Uterus (tissue), 3 donors: ENCODE measurements at regions not wholly inside any gene's neighbourhood (a gene's known extent, or its start where the extent isn't known, plus 50 kb on each side); places are given as distances from the start of the nearest gene placed in this dataset.

Experiments used
- DNase-seq, 2 donors: peaks; one replicate each; pipeline ENCODE4 v3.0.0-alpha.2; 2019 to 2020
- H3K27ac ChIP-seq, 2 donors: fragments of 200-600 bp; sonication (generic); 1 replicate in 1 of 2; 2 replicates in 1 of 2; pipeline ENCODE4 v1.5.1; 2016 to 2018
- H3K27me3 ChIP-seq, 2 donors: fragments of 200-600 bp; sonication (generic); one replicate each; pipeline ENCODE4 v1.5.1; 2018 to 2019; ENCODE audit warnings: control low read depth in 1 of 2
- H3K36me3 ChIP-seq, 2 donors: fragments of 200-600 bp; sonication (generic); one replicate each; pipeline ENCODE4 v1.5.1; 2019; ENCODE audit warnings: control low read depth in 1 of 2
- H3K4me1 ChIP-seq, 2 donors: fragments of 200-600 bp; sonication (generic); one replicate each; pipeline ENCODE4 v1.5.1; 2018 to 2019; ENCODE audit warnings: control low read depth in 1 of 2
- H3K4me3 ChIP-seq, 2 donors: fragments of 200-600 bp; sonication (generic); 1 replicate in 1 of 2; 2 replicates in 1 of 2; pipeline ENCODE4 v1.5.1; 2018 to 2019; ENCODE audit warnings: mild to moderate bottlenecking in 1 of 2
- H3K9me3 ChIP-seq, 2 donors: fragments of 200-600 bp; sonication (generic); one replicate each; pipeline ENCODE4 v1.5.1; 2019; ENCODE audit warnings: control low read depth in 1 of 2
- POLR2A ChIP-seq, 2 donors: fragments of 450-650 bp; IDR thresholded peaks; one replicate each; pipeline ENCODE4 v1.6.1; 2016; ENCODE audit warnings: antibody characterized with exemption in 2 of 2, mild to moderate bottlenecking in 1 of 2, moderate library complexity in 1 of 2
- intact Hi-C: fragments of 100-400 bp; cut with DNase I; formaldehyde crosslinking; loops from one replicate; pipeline ENCODE4 v1.15.1; 2023; ENCODE audit warnings: low total_unique reads
- TF ChIP-seq, protein P1 (sequence below), 4 experiments: fragments of 200-600 bp in 2 of 4; fragments of 450-650 bp in 2 of 4; sonication (generic) in 2 of 4; IDR thresholded peaks; one replicate each; pipeline ENCODE4 v1.5.1; 2016 to 2019; ENCODE audit warnings: antibody characterized with exemption in 4 of 4, mild to moderate bottlenecking in 2 of 4, moderate library complexity in 1 of 4
- donor health status: DM: yes; HTN: yes; CAD: no.

DNA sequence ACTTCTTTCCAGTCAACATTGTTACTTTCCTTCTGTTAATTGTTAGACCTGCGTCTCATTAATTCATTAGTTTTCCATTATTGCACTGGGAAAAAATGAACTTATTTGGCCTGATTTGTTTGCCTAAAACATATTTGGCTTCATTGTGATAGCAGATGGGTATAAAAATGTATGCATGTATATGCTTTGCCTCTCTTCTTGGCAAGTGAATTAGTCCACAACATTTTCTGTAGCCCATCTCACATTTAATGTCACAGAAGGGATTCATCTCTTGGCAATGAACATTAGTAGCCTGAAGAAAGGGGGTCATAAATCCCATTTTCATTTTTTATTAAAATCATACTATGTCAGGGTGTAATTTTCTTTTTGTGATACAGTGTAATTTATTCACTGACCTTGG is 125.2 kb downstream of the TUSC7 start:
- H3K27me3 ChIP-seq: no peaks in the 10 kb centered on the region
- intact Hi-C loops: no loop called here
- H3K36me3 ChIP-seq: no peaks in the 10 kb centered on the region
- no peak overlapping the region for H3K4me3 ChIP-seq
- TF ChIP-seq, protein P1, sequence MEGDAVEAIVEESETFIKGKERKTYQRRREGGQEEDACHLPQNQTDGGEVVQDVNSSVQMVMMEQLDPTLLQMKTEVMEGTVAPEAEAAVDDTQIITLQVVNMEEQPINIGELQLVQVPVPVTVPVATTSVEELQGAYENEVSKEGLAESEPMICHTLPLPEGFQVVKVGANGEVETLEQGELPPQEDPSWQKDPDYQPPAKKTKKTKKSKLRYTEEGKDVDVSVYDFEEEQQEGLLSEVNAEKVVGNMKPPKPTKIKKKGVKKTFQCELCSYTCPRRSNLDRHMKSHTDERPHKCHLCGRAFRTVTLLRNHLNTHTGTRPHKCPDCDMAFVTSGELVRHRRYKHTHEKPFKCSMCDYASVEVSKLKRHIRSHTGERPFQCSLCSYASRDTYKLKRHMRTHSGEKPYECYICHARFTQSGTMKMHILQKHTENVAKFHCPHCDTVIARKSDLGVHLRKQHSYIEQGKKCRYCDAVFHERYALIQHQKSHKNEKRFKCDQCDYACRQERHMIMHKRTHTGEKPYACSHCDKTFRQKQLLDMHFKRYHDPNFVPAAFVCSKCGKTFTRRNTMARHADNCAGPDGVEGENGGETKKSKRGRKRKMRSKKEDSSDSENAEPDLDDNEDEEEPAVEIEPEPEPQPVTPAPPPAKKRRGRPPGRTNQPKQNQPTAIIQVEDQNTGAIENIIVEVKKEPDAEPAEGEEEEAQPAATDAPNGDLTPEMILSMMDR (IDR thresholded peaks at IDR 0.05): no peak
- no peak for TF ChIP-seq POLR2A (IDR thresholded peaks at IDR 0.05)
- no peaks in the 10 kb centered on the region for H3K4me1 ChIP-seq
- DNase-seq: no peak
- H3K27ac ChIP-seq: no peak overlapping the region
- no peaks in the 10 kb centered on the region for H3K9me3 ChIP-seq

DNA sequence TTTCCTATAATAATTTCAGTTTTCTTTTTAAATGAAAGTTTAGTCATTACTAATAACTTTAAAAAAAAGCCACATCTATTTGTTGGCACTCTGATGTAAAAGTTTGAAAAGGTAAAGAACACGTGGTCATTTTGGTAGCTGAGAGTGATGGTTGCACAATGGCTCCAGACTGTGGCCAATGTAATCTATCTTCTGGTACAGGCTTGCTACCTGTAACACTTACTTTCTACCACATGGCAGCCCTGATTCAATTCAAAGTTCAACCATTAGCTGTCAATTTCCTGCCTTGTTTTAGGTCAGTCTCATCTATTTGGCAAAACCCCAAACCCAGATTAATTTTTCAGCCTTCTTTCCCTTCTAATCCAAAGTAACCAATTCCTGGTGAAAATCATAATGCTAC is 126.1 kb downstream of the TUSC7 start:
- no peak overlapping the region for H3K4me3 ChIP-seq
- H3K27me3 ChIP-seq: no peaks in the 10 kb centered on the region
- no peaks in the 10 kb centered on the region for H3K9me3 ChIP-seq
- H3K36me3 ChIP-seq: no peaks in the 10 kb centered on the region
- TF ChIP-seq POLR2A (IDR thresholded peaks at IDR 0.05): no peak
- TF ChIP-seq, protein P1 (IDR thresholded peaks at IDR 0.05): no peak
- H3K27ac ChIP-seq: no peak overlapping the region
- intact Hi-C loops: no loop called here
- no peaks in the 10 kb centered on the region for H3K4me1 ChIP-seq
- no peak for DNase-seq

DNA sequence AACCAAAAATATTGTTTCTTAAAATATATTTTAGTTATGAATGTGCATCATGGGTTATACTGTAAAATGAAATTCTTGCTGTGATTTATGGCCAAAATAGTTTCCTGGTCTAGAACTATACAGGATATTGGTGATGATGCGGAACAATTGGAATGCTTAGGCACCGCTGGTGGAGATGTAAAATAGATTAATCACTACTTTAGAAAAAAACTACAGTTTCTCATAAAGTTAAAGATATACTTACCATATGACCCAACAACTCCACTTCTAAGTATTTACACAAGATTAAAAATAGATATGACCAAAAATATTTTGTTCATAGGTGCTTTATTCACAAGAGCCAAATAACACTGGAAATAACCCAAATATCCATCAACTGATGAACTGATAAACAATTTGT is 126.7 kb downstream of the TUSC7 start:
- no peak for DNase-seq
- no peaks in the 10 kb centered on the region for H3K27me3 ChIP-seq
- H3K4me3 ChIP-seq: no peak overlapping the region
- no peaks in the 10 kb centered on the region for H3K36me3 ChIP-seq
- TF ChIP-seq, protein P1 (IDR thresholded peaks at IDR 0.05): no peak
- no peak for TF ChIP-seq POLR2A (IDR thresholded peaks at IDR 0.05)
- no peaks in the 10 kb centered on the region for H3K4me1 ChIP-seq
- no peak overlapping the region for H3K27ac ChIP-seq
- intact Hi-C loops: no loop called here
- H3K9me3 ChIP-seq: no peaks in the 10 kb centered on the region

DNA sequence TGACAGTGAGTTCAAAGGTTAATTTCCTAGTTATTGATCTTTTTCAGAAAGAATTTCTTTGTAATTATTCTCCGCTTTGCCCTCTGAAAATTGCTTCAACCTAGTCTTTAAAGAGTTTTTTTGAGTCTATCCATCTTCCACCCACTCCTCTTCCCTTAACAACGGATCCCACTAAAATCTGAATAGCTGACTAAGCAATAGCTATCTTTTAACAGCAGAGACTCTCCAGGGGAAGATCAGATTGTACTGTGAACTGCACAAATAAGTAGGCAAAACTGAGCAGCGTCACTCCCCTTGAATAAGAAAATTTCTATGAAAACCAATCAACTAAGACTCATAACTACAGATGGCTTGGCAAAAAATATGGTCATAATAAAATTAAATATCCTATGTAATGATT is 127.9 kb downstream of the TUSC7 start:
- Histone ChIP-seq H3K4me3 (no peak overlapping the region), H3K36me3 (no peaks in the 10 kb centered on the region), H3K27ac (no peak overlapping the region), H3K4me1 (no peaks in the 10 kb centered on the region), H3K27me3 (no peaks in the 10 kb centered on the region), H3K9me3 (no peaks in the 10 kb centered on the region)
- no peak for TF ChIP-seq POLR2A (IDR thresholded peaks at IDR 0.05)
- TF ChIP-seq, protein P1 (IDR thresholded peaks at IDR 0.05): no peak
- intact Hi-C loops: no loop called here
- DNase-seq: no peak

DNA sequence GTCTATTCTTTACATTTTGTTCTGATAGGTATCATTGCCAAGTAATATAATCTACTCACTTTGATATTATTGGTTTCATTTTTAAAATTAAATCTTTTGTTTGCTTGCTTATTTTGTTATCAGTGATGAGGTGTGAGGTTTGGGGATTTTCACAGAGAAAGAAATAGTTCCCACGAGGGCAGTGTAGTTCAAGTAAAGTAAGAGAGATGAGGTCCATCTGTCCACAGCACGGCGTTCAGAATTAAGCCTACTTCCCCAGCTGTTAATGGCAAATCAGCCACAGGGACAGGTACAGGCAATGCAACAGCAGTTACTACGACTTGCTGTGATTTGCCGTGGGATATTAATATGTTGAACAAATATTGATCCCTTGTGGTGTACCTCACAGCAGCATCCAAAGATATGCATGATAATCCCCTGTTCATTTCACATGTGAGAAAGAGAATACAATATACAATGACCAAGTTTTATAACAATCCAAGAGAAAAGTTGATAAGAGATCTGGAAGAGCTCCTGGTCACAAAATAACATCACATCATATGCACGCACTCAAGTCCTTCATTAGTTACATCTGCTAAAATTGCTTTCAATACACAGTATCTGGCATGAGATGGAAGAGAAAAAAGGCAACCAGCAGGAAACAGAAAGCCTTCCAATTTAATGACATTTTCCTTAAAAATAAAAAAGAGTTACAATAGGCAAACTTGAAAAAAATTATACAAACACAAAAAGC is 131.6 kb downstream of the TUSC7 start:
- intact Hi-C loops: no loop called here
- Histone ChIP-seq H3K4me1 (no peaks in the 10 kb centered on the region), H3K9me3 (no peaks in the 10 kb centered on the region), H3K36me3 (no peaks in the 10 kb centered on the region), H3K27ac (no peak overlapping the region), H3K27me3 (no peaks in the 10 kb centered on the region), H3K4me3 (no peak overlapping the region)
- DNase-seq: no peak
- no peak for TF ChIP-seq POLR2A (IDR thresholded peaks at IDR 0.05)
- TF ChIP-seq, protein P1 (IDR thresholded peaks at IDR 0.05): no peak
